Activated T-helper 17 cell treated with anti-CD3 and anti-CD28 coated beads, Interleukin-2, amount 50 U/mL, for 72 hours (primary cell): ENCODE measurements at regions not wholly inside any gene's neighbourhood (a gene's known extent, or its start where the extent isn't known, plus 50 kb on each side); places are given as distances from the start of the nearest gene placed in this dataset.
"Not testable (repeated sequence)": the region's sequence is repeated elsewhere in the genome, so short reads cannot be mapped to it uniquely, and the experiment has no call there.

Source experiments
- ATAC-seq: fragments of 150-1000 bp; cut with Tn5 transposase; replicated peaks from 2 replicates; pipeline ENCODE4 v1.10.0; 2021; ENCODE audit warnings: mild to moderate bottlenecking, moderate library complexity
- H3K27ac Mint-ChIP-seq: one replicate; pipeline ENCODE4 v1.8.0; 2022; ENCODE audit warnings: mixed read lengths
- H3K27me3 Mint-ChIP-seq: one replicate; pipeline ENCODE4 v1.8.0; 2022; ENCODE audit warnings: mixed read lengths
- H3K36me3 Mint-ChIP-seq: one replicate; pipeline ENCODE4 v1.8.0; 2022; ENCODE audit warnings: low read depth, mild to moderate bottlenecking, mixed read lengths
- H3K4me1 Mint-ChIP-seq: one replicate; pipeline ENCODE4 v1.8.0; 2022; ENCODE audit warnings: mixed read lengths
- H3K4me3 Mint-ChIP-seq: one replicate; pipeline ENCODE4 v1.8.0; 2022; ENCODE audit warnings: mild to moderate bottlenecking, mixed read lengths
- H3K9me3 Mint-ChIP-seq: one replicate; pipeline ENCODE4 v1.8.0; 2022; ENCODE audit warnings: mixed read lengths

GRCh38 chr7:84908196-84908793 is 278.6 kb downstream of the SEMA3D start:
- H3K4me3 Mint-ChIP-seq = no peak overlapping the region
- H3K9me3 Mint-ChIP-seq = no peaks in the 10 kb centered on the region

DNA sequence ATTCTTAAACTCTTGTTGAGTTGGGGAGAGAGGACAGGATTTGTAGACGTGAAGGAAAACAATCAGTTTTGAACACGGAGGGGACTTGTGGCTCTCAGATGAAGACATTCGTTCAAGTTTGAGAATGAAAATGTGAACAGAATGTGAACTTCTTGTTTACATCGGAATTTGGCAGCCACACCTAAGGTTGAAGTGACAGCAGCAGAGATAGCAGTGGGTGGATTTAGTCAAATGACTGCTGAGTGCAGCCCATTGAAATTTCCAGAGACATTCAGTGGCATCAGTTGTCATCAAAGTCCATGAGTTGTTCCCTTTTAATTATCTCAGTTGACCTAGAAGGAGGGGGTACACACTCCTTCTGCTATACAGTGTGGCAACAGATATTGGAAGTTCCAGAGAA is 280.0 kb downstream of the SEMA3D start:
- Mint-ChIP-seq H3K27me3 (no peaks in the 10 kb centered on the region), H3K9me3 (no peaks in the 10 kb centered on the region), H3K27ac (no peak overlapping the region), H3K4me1 (no peaks in the 10 kb centered on the region), H3K4me3 (no peak overlapping the region), H3K36me3 (no peaks in the 10 kb centered on the region)
- no peak for ATAC-seq

More at GRCh38 chr7:84908196-84908793, 278.6 kb downstream of the SEMA3D start:
- no peaks in the 10 kb centered on the region for H3K4me1 Mint-ChIP-seq
- H3K27me3 Mint-ChIP-seq = no peaks in the 10 kb centered on the region
- no peaks in the 10 kb centered on the region for H3K36me3 Mint-ChIP-seq
- ATAC-seq = no peak
- no peak overlapping the region for H3K27ac Mint-ChIP-seq

GRCh38 chr7:84904561-84904960 is 282.3 kb downstream of the SEMA3D start:
- H3K27me3 Mint-ChIP-seq = no peaks in the 10 kb centered on the region

GRCh38 chr7:84901366-84901765 is 285.5 kb downstream of the SEMA3D start:
- Mint-ChIP-seq H3K27me3 (no peaks in the 10 kb centered on the region), H3K27ac (no peak overlapping the region), H3K9me3 (peaks cover 4% of the 10 kb centered on the region), H3K4me3 (no peak overlapping the region), H3K36me3 (no peaks in the 10 kb centered on the region), H3K4me1 (no peaks in the 10 kb centered on the region)
- no peak for ATAC-seq

More at GRCh38 chr7:84904561-84904960, 282.3 kb downstream of the SEMA3D start:
- no peak for ATAC-seq
- no peaks in the 10 kb centered on the region for H3K9me3 Mint-ChIP-seq
- H3K4me3 Mint-ChIP-seq = no peak overlapping the region
- H3K4me1 Mint-ChIP-seq = no peaks in the 10 kb centered on the region
- H3K27ac Mint-ChIP-seq = no peak overlapping the region
- H3K36me3 Mint-ChIP-seq = no peaks in the 10 kb centered on the region

DNA sequence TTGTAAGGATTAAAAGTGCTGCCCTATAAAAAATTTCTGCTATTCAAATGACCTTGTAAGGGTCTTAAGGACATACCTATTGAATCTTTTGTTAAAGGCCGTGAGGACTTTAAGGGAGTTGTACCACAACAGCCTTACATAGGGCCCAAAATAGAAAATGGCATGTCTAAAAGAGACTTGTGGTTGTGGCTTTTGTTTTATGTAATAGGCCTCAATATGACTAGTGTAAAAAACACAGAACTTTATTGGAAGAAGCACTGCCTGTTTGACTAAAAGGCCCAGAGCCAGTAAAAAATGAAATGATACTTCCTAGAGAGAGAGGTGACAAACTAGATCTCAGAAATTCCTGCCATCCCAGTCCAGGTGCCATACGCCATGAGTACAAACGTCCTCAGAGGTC is 286.6 kb downstream of the SEMA3D start:
- no peaks in the 10 kb centered on the region for H3K4me1 Mint-ChIP-seq
- no peaks in the 10 kb centered on the region for H3K36me3 Mint-ChIP-seq
- no peak for ATAC-seq
- no peaks in the 10 kb centered on the region for H3K27me3 Mint-ChIP-seq
- no peak overlapping the region for H3K4me3 Mint-ChIP-seq
- peaks cover 4% of the 10 kb centered on the region for H3K9me3 Mint-ChIP-seq
- no peak overlapping the region for H3K27ac Mint-ChIP-seq

- Mint-ChIP-seq H3K36me3 (no peaks in the 10 kb centered on the region), H3K9me3 (peaks cover 4% of the 10 kb centered on the region), H3K4me1 (no peaks in the 10 kb centered on the region), H3K27ac (no peak overlapping the region), H3K27me3 (no peaks in the 10 kb centered on the region), H3K4me3 (no peak overlapping the region)
- ATAC-seq = no peak
These were observed 291.3 kb downstream of the SEMA3D start for GRCh38 chr7:84895563-84895962.

DNA sequence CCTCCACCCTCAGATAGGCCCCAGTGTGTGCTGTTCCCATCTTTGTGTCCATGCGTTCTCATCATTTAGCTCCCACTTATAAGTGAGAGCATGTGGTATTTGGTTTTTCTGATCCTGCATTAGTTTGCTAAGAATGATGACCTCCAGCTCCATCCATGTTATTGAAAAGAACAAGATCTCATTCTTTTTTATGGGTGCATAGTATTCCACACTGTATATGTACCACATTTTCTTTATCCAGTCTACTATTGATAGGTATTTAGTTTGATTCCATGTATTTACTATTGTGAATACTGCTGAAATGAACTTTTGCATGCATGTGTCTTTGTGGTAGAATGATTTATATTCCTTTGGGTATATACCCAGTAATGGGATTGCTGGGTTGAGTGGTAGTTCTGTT is 303.3 kb downstream of the SEMA3D start:
- not testable (repeated sequence) for ATAC-seq, H3K4me1 Mint-ChIP-seq, H3K27ac Mint-ChIP-seq, H3K36me3 Mint-ChIP-seq, H3K27me3 Mint-ChIP-seq, H3K4me3 Mint-ChIP-seq
- H3K9me3 Mint-ChIP-seq = peaks cover 11% of the 10 kb centered on the region

GRCh38 chr7:84880326-84880997 is 306.4 kb downstream of the SEMA3D start:
- not testable (repeated sequence) for ATAC-seq, H3K36me3 Mint-ChIP-seq, H3K27me3 Mint-ChIP-seq, H3K4me3 Mint-ChIP-seq, H3K27ac Mint-ChIP-seq, H3K4me1 Mint-ChIP-seq
- H3K9me3 Mint-ChIP-seq = peaks cover 11% of the 10 kb centered on the region

- Mint-ChIP-seq H3K4me1 (no peaks in the 10 kb centered on the region), H3K27ac (no peak overlapping the region), H3K36me3 (no peaks in the 10 kb centered on the region), H3K27me3 (no peaks in the 10 kb centered on the region), H3K9me3 (peaks cover 11% of the 10 kb centered on the region), H3K4me3 (no peak overlapping the region)
- ATAC-seq = no peak
These were observed 307.1 kb downstream of the SEMA3D start for GRCh38 chr7:84879570-84880325.

DNA sequence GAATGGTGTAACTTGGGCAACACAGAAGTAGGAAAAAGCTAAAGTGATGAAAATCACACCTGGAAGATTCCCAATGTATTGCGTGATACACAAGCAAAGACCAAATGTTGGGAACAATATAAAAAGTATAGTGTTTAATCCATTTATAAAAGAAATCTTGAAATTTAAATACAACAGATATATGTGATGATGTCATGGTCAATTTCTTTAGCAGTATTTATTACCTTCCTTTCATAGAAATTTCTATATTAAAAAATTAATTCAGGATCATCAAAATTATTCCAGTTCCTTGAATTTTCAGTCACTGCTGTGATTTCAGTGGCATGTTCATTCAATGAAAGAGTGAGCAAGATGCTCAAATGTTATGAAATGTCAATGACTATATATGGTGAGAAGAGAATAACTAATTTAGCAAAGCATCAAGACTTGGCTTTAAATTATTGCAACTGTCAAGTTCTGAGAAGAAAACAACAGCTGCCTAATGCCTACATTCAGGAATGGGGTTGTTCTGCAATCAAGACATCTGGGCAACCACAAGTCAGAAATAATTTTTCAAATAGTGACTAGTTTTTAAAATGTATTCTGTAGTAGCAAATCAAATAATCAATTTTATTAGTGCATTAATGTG is 308.8 kb downstream of the SEMA3D start:
- Mint-ChIP-seq H3K36me3 (no peaks in the 10 kb centered on the region), H3K4me3 (no peak overlapping the region), H3K27ac (no peak overlapping the region), H3K27me3 (no peaks in the 10 kb centered on the region), H3K4me1 (no peaks in the 10 kb centered on the region), H3K9me3 (peaks cover 5% of the 10 kb centered on the region)
- ATAC-seq = no peak

GRCh38 chr7:84876061-84876821 is 310.6 kb downstream of the SEMA3D start:
- H3K36me3 Mint-ChIP-seq = no peaks in the 10 kb centered on the region
- no peaks in the 10 kb centered on the region for H3K4me1 Mint-ChIP-seq
- ATAC-seq = no peak
- H3K4me3 Mint-ChIP-seq = no peak overlapping the region
- H3K9me3 Mint-ChIP-seq = peaks cover 9% of the 10 kb centered on the region
- H3K27ac Mint-ChIP-seq = no peak overlapping the region
- no peaks in the 10 kb centered on the region for H3K27me3 Mint-ChIP-seq

DNA sequence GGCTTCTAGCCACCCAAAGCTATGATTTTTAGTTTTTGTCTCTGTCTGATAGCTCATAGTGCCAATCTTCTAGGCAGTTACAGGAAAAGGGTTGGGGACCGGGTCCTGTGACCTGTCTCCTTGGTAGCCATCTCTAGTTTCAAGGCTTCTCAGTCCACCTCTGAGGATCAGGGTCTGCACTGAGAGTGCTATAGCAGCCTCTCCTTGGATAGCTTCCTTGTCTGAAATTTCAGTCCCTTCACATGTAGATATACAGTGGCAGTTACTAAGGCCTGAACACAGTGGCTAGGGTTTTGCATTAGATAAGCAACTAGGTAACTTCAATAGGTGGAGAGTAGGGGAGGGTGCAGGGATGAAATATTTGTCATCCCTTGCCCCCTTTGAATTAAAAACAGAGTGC is 321.3 kb downstream of the SEMA3D start:
- no peaks in the 10 kb centered on the region for H3K27me3 Mint-ChIP-seq
- H3K36me3 Mint-ChIP-seq = no peaks in the 10 kb centered on the region
- H3K4me1 Mint-ChIP-seq = no peaks in the 10 kb centered on the region
- no peak overlapping the region for H3K4me3 Mint-ChIP-seq
- H3K9me3 Mint-ChIP-seq = no peaks in the 10 kb centered on the region
- no peak for ATAC-seq
- H3K27ac Mint-ChIP-seq = no peak overlapping the region

- H3K9me3 Mint-ChIP-seq = peaks cover 4% of the 10 kb centered on the region
- no peak for ATAC-seq
- H3K4me1 Mint-ChIP-seq = no peaks in the 10 kb centered on the region
- no peaks in the 10 kb centered on the region for H3K36me3 Mint-ChIP-seq
- no peak overlapping the region for H3K4me3 Mint-ChIP-seq
- H3K27me3 Mint-ChIP-seq = no peaks in the 10 kb centered on the region
- no peak overlapping the region for H3K27ac Mint-ChIP-seq
These were observed 329.5 kb downstream of the SEMA3D start for GRCh38 chr7:84857336-84857735.

- Mint-ChIP-seq H3K9me3 (peaks cover 4% of the 10 kb centered on the region), H3K4me3 (no peak overlapping the region), H3K27ac (no peak overlapping the region), H3K27me3 (no peaks in the 10 kb centered on the region), H3K4me1 (no peaks in the 10 kb centered on the region), H3K36me3 (no peaks in the 10 kb centered on the region)
- no peak for ATAC-seq
These were observed 331.1 kb downstream of the SEMA3D start for GRCh38 chr7:84855758-84856157.
